Glutamatergic neuron (in vitro differentiated cells): ENCODE measurements at regions not wholly inside any gene's neighbourhood (a gene's known extent, or its start where the extent isn't known, plus 50 kb on each side); places are given as distances from the start of the nearest gene placed in this dataset.

Experiments
- DNase-seq: peaks from one replicate; pipeline ENCODE4 v3.0.0; 2022
- H3K27ac Mint-ChIP-seq: one replicate; pipeline ENCODE4 v1.8.0; 2020; ENCODE audit warnings: mild to moderate bottlenecking, mixed read lengths, inconsistent platforms; ENCODE audit not compliant: unreplicated experiment
- H3K27me3 Mint-ChIP-seq: one replicate; pipeline ENCODE4 v1.8.0; 2020; ENCODE audit warnings: mild to moderate bottlenecking, moderate library complexity, mixed read lengths, inconsistent platforms; ENCODE audit not compliant: unreplicated experiment
- H3K36me3 Mint-ChIP-seq: one replicate; pipeline ENCODE4 v1.8.0; 2020; ENCODE audit warnings: mild to moderate bottlenecking, mixed read lengths, inconsistent platforms; ENCODE audit not compliant: unreplicated experiment
- H3K4me1 Mint-ChIP-seq: one replicate; pipeline ENCODE4 v1.8.0; 2020; ENCODE audit warnings: mild to moderate bottlenecking, low read depth, mixed read lengths, inconsistent platforms; ENCODE audit not compliant: unreplicated experiment
- H3K4me3 Mint-ChIP-seq: one replicate; pipeline ENCODE4 v1.8.0; 2020; ENCODE audit warnings: mild to moderate bottlenecking, mixed read lengths, inconsistent platforms; ENCODE audit not compliant: unreplicated experiment
- H3K9me3 Mint-ChIP-seq: one replicate; pipeline ENCODE4 v1.8.0; 2020; ENCODE audit warnings: mild to moderate bottlenecking, moderate library complexity, mixed read lengths, inconsistent platforms; ENCODE audit not compliant: unreplicated experiment
- TF ChIP-seq, protein P1 (sequence below): fragments of 200-600 bp; sonication (generic); IDR thresholded peaks from one replicate; pipeline ENCODE4 v1.5.0; 2021; ENCODE audit not compliant: partially characterized antibody, unreplicated experiment

DNA sequence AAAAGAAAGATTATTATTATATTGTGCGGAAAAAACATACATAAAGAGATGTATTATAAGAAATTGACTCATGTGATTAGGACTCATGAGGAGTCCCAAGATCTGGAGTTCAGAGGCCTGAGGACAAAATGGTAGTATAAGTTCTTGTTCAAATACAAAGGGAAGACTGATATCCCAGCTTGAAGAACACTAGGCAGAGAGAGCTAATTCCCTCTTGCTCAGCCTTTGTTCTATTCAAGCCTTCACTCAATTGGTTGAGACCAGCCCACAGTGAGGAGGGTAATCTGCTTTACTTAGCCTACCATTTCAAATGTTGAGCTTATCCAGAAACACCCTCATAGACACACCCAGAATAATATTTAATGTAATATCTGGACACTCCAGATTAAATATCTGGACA, 1683.8 kb downstream of the REEP3 start:
- Mint-ChIP-seq H3K9me3 (no peaks in the 10 kb centered on the region), H3K4me1 (no peaks in the 10 kb centered on the region), H3K27me3 (no peaks in the 10 kb centered on the region), H3K36me3 (no peaks in the 10 kb centered on the region), H3K4me3 (no peak overlapping the region), H3K27ac (no peak overlapping the region)
- DNase-seq, result no peak
- TF ChIP-seq, protein P1, sequence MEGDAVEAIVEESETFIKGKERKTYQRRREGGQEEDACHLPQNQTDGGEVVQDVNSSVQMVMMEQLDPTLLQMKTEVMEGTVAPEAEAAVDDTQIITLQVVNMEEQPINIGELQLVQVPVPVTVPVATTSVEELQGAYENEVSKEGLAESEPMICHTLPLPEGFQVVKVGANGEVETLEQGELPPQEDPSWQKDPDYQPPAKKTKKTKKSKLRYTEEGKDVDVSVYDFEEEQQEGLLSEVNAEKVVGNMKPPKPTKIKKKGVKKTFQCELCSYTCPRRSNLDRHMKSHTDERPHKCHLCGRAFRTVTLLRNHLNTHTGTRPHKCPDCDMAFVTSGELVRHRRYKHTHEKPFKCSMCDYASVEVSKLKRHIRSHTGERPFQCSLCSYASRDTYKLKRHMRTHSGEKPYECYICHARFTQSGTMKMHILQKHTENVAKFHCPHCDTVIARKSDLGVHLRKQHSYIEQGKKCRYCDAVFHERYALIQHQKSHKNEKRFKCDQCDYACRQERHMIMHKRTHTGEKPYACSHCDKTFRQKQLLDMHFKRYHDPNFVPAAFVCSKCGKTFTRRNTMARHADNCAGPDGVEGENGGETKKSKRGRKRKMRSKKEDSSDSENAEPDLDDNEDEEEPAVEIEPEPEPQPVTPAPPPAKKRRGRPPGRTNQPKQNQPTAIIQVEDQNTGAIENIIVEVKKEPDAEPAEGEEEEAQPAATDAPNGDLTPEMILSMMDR, result no peak

DNA sequence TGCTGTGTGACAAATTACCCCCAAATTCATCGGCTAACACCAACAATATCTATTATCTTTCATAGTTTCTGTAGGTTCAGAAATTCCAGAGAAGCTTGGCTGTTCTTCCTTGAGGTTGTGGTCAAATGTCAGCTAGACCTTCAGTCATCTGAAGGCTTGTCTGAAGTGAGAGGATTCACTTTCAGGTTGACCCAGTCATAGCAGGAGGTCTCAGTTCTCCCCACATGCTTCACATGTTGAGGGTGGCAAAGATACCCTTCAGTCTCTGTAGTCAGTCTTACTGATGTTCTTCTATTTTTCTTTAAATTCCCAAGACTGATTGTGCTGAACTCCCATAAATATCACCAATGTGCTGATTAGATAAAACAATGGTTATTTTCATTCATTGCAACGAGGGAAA, 1692.0 kb downstream of the REEP3 start:
- DNase-seq, result no peak
- Mint-ChIP-seq H3K27ac (no peak overlapping the region), H3K27me3 (no peaks in the 10 kb centered on the region), H3K4me1 (no peaks in the 10 kb centered on the region), H3K4me3 (no peak overlapping the region), H3K9me3 (peaks cover 5% of the 10 kb centered on the region), H3K36me3 (no peaks in the 10 kb centered on the region)
- TF ChIP-seq, protein P1, result no peak

DNA sequence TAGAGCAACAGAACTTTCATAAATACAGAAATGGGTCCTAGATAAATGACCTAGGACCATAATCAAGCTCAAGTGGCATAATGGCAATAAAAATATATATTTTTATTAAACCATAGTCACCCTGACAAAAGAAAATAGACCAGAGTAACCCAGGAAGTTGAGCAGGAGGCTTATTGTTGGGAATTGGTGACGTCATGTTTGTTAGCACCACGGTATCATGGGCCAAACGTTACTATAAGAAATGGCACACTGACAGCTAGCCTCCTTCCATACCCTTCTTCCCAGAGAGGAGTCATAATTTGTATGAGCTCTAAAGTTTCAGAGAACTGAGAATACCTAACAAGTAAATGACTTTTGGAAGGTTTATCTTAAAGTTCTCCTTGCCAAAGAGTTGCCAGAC, 1698.2 kb downstream of the REEP3 start:
- Mint-ChIP-seq H3K36me3 (no peaks in the 10 kb centered on the region), H3K27me3 (no peaks in the 10 kb centered on the region), H3K9me3 (peaks cover 3% of the 10 kb centered on the region), H3K4me3 (no peak overlapping the region), H3K4me1 (peaks cover 5% of the 10 kb centered on the region), H3K27ac (no peak overlapping the region)
- no peak for DNase-seq
- TF ChIP-seq, protein P1, result no peak

DNA sequence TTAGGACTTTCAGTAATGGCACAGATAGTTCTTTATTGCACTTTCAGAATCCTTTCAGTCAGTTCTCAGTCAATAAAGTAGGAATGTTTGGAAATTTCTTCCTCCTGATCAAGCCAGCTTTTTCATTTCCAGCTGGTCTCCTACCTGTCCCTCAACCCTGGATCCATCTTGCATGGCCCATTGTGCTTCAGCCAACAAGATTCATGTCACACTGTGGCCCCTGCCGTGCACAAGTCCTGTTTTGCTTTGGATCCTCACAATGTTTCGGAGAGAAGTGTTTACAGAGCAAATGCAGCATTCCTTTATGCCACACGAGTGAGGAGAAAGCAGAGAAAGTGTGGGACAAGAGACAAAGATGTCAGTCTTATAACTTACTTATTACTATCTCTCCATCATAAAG, 1694.7 kb upstream of the LRRTM3 start:
- no peaks in the 10 kb centered on the region for H3K36me3 Mint-ChIP-seq
- H3K27me3 Mint-ChIP-seq, result peaks cover 2% of the 10 kb centered on the region
- DNase-seq, result no peak
- peaks cover 13% of the 10 kb centered on the region for H3K4me1 Mint-ChIP-seq
- TF ChIP-seq, protein P1, result no peak
- H3K4me3 Mint-ChIP-seq, result no peak overlapping the region
- no peak overlapping the region for H3K27ac Mint-ChIP-seq
- H3K9me3 Mint-ChIP-seq, result peaks cover 3% of the 10 kb centered on the region

DNA sequence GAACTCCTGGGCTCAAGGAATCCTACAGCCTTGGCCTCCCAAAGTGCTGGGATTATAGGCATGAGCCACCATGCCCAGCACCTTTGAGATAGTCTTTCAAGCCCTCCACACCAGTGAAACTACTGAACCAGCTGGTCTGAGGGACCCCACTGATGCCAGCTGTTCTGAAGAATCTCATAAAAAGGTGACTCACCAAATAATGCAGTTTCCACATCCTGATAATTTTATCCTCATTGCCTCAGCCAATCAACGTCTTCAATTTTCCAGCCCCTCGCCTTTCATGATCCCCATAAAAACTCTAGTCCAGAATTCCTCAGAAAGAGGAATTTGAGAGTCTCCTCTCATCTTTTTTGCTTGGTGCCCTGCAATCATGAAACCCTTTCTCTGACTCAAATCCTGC, 1691.6 kb upstream of the LRRTM3 start:
- Mint-ChIP-seq H3K36me3 (no peaks in the 10 kb centered on the region), H3K4me3 (no peak overlapping the region), H3K27ac (peak overlapping the region; percentile 45), H3K9me3 (peaks cover 3% of the 10 kb centered on the region), H3K27me3 (peaks cover 2% of the 10 kb centered on the region), H3K4me1 (peaks cover 5% of the 10 kb centered on the region)
- no peak for DNase-seq
- TF ChIP-seq, protein P1, result no peak
